ENCODE measurements at regions not wholly inside any gene's neighbourhood (a gene's known extent, or its start where the extent isn't known, plus 50 kb on each side); places are given as distances from the start of the nearest gene placed in this dataset.
"Not testable (repeated sequence)": the region's sequence is repeated elsewhere in the genome, so short reads cannot be mapped to it uniquely, and the experiment has no call there.

GRCh38 chr3:35383719-35384555 lies 255.4 kb upstream of the ARPP21 start:
- no peak for DNase-seq

- DNase-seq, result no peak
Measured at GRCh38 chr3:35385271-35385670, 254.1 kb upstream of the ARPP21 start.

DNA sequence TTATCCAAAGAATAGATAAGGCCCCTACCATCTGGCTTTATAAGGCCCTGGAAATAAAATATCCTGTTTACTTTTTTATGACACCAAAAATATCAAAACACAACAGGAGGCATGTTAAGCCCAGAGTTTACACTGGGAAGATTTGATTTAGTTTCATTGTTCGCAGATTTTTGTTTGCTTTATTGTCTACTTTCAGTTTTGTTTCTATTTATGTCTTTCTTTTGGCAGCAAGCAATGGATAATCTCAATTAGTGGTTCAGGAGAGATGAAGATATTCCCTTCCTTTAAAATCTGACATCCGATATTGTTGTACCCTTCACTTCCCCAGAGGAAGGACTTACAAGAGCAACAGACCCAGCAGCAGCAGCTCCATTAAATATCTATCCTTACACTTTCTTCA lies 249.4 kb upstream of the ARPP21 start:
- DNase-seq, result no peak

DNA sequence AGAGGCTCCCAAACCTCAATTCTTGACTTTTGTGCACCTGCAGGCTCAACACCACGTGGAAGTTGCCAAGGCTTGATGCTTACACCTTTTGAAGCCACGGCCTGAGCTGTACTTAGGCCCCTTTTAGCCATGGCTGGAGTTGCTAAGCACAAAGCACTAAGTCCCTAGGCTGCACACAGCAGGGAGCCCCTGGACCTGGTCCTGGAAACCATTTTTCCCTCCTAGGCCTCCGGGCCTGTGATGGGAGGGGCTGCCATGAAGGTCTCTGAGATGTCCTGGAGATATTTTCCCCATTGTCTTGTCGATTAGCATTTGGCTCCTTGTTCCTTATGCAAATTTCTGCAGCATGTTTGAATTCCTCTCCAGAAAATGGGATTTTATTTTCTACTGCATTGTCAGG lies 247.1 kb upstream of the ARPP21 start:
- DNase-seq, result no peak

- DNase-seq, result no peak
Measured at GRCh38 chr3:35393901-35394799, 245.2 kb upstream of the ARPP21 start.

- no peak for DNase-seq
Measured at GRCh38 chr3:35394905-35395304, 244.4 kb upstream of the ARPP21 start.

GRCh38 chr3:35401671-35402070 lies 237.7 kb upstream of the ARPP21 start:
- DNase-seq, result no peak

DNA sequence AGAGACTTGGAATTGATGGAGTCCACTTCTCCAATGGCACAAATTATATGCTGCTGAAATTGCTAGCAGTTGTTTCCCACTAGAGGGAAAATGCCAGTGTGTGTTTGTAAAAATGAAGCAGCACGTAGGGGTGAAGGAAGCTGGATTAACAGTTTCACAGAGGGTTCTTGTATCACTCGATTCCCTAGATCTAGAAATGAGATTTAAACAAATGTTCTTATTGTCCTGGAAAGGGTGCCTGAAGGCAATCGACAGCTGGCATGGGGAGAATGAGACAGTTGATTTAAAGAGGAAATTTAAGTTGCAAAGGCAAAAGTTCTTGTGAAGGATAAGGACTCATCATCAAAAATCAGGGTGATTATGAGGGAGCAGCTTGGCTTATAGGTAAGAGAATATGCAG lies 234.8 kb upstream of the ARPP21 start:
- DNase-seq, result no peak

GRCh38 chr3:35408882-35409281 lies 230.4 kb upstream of the ARPP21 start:
- no peak for DNase-seq

DNA sequence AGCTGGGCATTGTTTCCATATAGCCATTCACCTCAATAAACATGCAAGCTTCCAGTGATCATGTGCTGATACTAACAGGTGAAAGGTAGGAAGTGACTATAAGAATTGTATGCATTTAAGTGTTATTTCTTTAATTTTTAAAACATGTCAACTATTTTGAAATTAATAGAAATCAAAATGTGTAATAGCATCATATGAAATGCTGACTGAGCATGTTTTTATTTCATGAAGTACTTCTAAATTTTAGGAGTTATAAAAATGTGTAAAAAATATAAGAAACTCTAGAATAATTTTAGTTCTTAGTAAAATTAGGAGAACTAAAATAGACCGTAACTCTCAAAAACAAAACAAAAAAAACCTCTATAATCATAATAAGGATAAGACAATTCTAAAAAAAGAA lies 229.3 kb upstream of the ARPP21 start:
- DNase-seq, result no peak

DNA sequence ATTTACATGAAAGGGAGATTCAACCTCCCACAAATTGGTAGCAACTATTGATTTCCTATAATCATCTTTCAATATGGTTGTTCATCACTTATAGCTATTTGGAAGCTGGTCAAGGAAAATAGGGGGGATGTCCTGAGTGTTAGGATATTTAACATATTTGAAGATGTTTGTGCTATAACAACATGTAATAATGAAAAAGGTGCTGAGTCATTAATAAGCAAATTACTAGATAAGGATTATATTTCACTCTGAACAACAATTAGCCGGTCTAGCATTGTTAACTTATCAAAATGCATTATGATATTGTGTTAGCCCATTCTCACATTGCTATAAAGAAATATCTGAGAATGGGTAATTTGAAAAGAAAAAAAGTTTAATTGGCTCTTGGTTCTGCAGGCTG lies 225.8 kb upstream of the ARPP21 start:
- no peak for DNase-seq

DNA sequence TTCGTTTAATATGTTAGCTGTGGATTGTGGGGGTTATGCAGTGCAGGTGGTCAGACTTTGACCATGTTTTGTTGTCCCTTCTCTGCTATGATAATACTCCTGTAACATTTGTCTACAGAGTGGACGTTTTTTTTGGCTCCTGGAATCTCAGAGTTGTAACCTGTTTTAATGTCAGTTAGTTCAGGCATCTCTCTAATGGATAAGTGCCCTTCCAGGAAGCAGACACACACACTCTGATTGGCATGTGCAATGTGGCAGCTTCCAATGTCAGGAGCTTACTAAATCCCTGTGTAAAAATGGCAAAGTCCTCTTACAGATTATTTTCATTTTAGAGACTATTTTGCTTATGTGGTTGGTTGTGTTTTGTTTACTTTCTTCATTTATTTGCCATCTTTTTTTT lies 222.2 kb upstream of the ARPP21 start:
- DNase-seq, result no peak

GRCh38 chr3:35422101-35422500 lies 217.2 kb upstream of the ARPP21 start:
- DNase-seq, result no peak

- DNase-seq, result no peak
Measured at GRCh38 chr3:35422836-35423601, 216.3 kb upstream of the ARPP21 start.

GRCh38 chr3:35426366-35426958 lies 212.9 kb upstream of the ARPP21 start:
- DNase-seq, result no peak

DNA sequence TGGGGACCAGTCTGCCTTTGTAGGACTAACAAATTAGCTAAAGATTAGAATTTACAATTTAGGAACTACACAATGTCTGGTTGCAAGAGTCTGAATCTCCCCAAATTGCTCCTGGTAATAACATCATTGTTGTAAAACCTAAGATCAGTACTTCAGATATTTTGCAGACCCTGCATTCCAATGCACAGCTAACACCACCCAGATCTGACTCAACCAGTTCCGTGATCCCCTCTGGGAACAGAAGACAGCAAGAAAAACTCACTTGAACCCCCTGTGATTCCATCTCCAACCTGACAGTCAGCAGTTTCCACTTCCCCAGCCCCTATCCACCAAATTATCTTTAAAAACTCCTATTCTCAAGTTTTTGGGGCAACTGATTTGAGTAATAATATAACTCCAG lies 201.9 kb upstream of the ARPP21 start:
- DNase-seq, result no peak

DNA sequence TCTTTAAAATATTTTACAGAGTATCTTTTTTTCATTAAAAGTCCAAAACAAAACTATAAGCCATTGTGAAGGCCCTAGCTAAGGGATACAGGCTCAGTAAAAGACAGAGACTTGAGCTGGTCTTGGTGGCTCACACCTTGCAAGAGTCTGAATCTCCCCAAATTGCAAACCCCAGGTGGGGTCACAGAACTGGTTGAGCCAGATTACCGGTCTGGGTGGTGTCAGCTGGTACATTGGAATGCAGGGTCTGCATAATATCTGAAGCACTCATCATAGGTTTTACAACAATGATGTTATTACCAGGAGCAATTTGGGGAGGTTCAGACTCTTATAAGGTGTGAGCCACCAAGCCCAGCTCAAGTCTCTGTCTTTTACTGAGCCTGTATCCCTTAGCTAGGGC lies 201.2 kb upstream of the ARPP21 start:
- no peak for DNase-seq

GRCh38 chr3:35439663-35440062 lies 199.7 kb upstream of the ARPP21 start:
- no peak for DNase-seq

GRCh38 chr3:35440826-35441225 lies 198.5 kb upstream of the ARPP21 start:
- no peak for DNase-seq

DNA sequence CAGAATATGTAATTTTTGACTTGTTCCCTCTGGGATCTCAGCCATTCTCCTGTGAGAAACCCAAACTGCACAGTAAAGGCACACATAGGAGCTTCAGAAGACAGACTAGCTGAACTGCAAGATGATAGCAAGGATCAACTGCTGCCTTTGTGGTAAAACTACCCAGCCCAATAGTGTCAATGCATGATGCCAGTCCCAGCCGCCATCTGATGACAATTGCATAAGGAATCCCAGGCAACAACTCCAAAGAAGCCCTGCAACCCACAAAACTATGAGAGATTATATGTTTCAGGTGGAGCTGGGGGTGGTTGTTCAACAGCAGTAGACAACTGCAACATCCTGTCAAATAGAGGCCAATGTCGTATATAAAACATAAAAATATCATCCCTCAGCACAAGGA lies 192.4 kb upstream of the ARPP21 start:
- no peak for DNase-seq

- DNase-seq, result no peak
Measured at GRCh38 chr3:35448121-35448520, 191.2 kb upstream of the ARPP21 start.

DNA sequence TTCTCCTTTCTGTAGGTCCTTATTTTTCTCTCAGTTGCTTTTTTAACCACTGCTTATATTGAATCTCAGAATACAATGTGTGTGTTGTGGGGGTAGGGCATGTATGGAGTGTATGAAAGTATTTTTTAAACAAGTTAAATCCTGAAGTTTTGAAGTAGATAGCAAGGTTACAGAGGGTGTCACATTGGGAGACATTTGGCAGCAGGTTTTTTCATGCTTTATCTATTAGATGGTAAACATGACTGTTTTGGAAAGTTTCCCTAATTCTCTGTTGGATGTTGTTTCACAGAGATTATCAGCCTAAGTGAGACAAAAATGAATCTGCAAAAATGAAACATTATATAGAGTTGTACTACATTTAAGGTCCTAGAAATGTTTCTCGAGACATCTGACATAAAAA lies 190.6 kb upstream of the ARPP21 start:
- no peak for DNase-seq

DNA sequence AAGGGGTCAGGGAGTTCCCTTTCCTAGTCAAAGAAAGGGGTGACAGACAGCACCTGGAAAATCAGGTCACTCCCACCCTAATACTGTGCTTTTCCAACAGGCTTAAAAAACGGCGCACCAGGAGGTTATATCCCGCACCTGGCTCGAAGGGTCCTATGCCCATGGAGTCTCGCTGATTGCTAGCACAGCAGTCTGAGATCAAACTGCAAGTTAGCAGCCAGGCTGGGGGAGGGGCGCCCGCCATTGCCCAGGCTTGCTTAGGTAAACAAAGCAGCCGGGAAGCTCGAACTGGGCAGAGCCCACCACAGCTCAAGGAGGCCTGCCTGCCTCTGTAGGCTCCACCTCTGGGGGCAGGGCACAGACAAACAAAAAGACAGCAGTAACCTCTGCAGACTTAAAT lies 184.5 kb upstream of the ARPP21 start:
- not testable (repeated sequence) for DNase-seq

All from activated CD8-positive, alpha-beta memory T cell treated with anti-CD3 and anti-CD28 coated beads, Interleukin-2, amount 50 U/mL, for 48 hours (primary cell).